OCI-LY3 (cell line): ENCODE measurements at regions not wholly inside any gene's neighbourhood (a gene's known extent, or its start where the extent isn't known, plus 50 kb on each side); places are given as distances from the start of the nearest gene placed in this dataset.

Source experiments
- CTCF ChIP-seq: fragments of 200-600, 300-600 bp; sonication (generic); IDR thresholded peaks from 2 replicates; pipeline ENCODE4 v1.5.1; 2014; ENCODE audit warnings: antibody characterized with exemption, low read length, low read depth
- EZH2phosphoT487 ChIP-seq: fragments of 200-600 bp; shearing (Covaris generic); IDR thresholded peaks from 2 replicates; pipeline ENCODE4 v1.6.1; 2018; ENCODE audit warnings: antibody characterized with exemption, mixed run types, low read depth

GRCh38 chr2:142599504-142599903 lies 278.0 kb upstream of the KYNU start:
- TF ChIP-seq CTCF (no peak), EZH2phosphoT487 (no peak)
